ENCODE measurements at regions not wholly inside any gene's neighbourhood (a gene's known extent, or its start where the extent isn't known, plus 50 kb on each side); places are given as distances from the start of the nearest gene placed in this dataset.
"Not testable (repeated sequence)": the region's sequence is repeated elsewhere in the genome, so short reads cannot be mapped to it uniquely, and the experiment has no call there.

DNA sequence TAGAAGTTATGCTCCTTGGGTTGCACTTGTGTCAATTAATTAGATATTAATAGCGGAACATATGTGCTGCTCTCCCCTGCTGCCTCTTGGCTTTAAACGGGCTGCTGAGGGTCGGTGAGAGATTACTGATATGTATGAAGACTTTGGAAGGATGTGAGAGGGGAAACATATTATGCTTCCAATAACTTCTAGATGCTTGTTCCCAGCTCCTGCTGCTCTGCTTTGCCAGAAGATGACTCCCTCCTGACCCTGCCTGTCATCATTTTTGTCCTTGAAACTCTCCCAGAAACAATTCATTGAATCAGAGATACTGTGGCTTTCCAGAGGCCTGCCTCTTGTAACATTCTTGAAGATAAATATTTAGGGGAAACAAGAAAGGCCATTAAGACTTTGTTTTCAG, 300.1 kb upstream of the STXBP6 start:
- Histone ChIP-seq H3K27me3 (no peaks in the 10 kb centered on the region), H3K4me1 (no peaks in the 10 kb centered on the region), H3K4me3 (no peak overlapping the region), H3K27ac (no peak overlapping the region), H3K36me3 (no peaks in the 10 kb centered on the region), H3K9me3 (peaks cover 0 to 3% (median under 1%) of the 10 kb centered on the region in 4 donors)
- intact Hi-C loops (cut with DNase I; ENCODE audit: low total_unique reads) = no loop called here
- DNase-seq = peak in 1 of 2 donors; percentile 9
- TF ChIP-seq POLR2AphosphoS5 (IDR thresholded peaks at IDR 0.05) (no peak), POLR2A (IDR thresholded peaks at IDR 0.05) (no peak), CTCF (IDR thresholded peaks at IDR 0.05) (no peak), EP300 (IDR thresholded peaks at IDR 0.05) (no peak)
- 75 to 89% (median 88%) methylated on average over 3 of the region's 3 CpGs for WGBS, 5 donors

- Histone ChIP-seq H3K9me3 (peaks cover 0 to 10% (median 7%) of the 10 kb centered on the region in 4 donors), H3K27ac (no peak overlapping the region), H3K4me3 (no peak overlapping the region), H3K27me3 (no peaks in the 10 kb centered on the region), H3K36me3 (no peaks in the 10 kb centered on the region), H3K4me1 (no peaks in the 10 kb centered on the region)
- no peak for TF ChIP-seq EP300 (IDR thresholded peaks at IDR 0.05)
- TF ChIP-seq POLR2AphosphoS5 (IDR thresholded peaks at IDR 0.05) = no peak
- no peak for TF ChIP-seq CTCF (IDR thresholded peaks at IDR 0.05)
- TF ChIP-seq POLR2A (IDR thresholded peaks at IDR 0.05) = no peak
- no peak for DNase-seq
- 56 to 78% (median 64%) methylated on average over 1 of the region's 1 CpG for WGBS, 5 donors
- intact Hi-C loops (cut with DNase I; ENCODE audit: low total_unique reads) = no loop called here
These were observed 299.3 kb upstream of the STXBP6 start for GRCh38 chr14:25349269-25349668.

DNA sequence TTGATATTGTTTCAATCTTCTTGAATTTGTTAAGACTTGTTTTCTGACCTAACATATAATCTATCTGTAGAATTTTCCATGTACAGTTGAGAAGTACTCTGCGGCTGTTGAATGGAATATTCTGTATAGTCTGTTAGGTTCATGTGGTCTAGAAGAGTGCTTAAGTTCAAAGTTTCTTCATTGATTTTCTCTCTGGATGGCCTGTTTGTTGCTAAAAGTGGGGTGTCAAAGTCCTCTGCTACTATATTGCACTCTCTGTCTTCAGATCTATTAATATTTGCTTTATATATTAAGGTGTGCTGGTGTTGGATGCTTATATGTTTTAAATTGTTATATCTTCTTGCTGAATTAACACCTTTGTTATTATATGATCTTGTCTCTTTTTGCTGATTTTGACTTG, 290.9 kb upstream of the STXBP6 start:
- no peak overlapping the region for H3K4me3 ChIP-seq
- DNase-seq = no peak
- H3K27ac ChIP-seq = no peak overlapping the region
- intact Hi-C loops (cut with DNase I; ENCODE audit: low total_unique reads) = no loop called here
- no peaks in the 10 kb centered on the region for H3K27me3 ChIP-seq
- 86 to 96% (median 94%) methylated on average over 1 of the region's 1 CpG for WGBS, 5 donors
- peaks cover 0 to 32% (median 25%) of the 10 kb centered on the region in 4 donors for H3K9me3 ChIP-seq
- H3K4me1 ChIP-seq = no peaks in the 10 kb centered on the region
- no peaks in the 10 kb centered on the region for H3K36me3 ChIP-seq
- TF ChIP-seq EP300 (IDR thresholded peaks at IDR 0.05) (no peak), POLR2A (IDR thresholded peaks at IDR 0.05) (no peak), CTCF (IDR thresholded peaks at IDR 0.05) (no peak), POLR2AphosphoS5 (IDR thresholded peaks at IDR 0.05) (no peak)

DNA sequence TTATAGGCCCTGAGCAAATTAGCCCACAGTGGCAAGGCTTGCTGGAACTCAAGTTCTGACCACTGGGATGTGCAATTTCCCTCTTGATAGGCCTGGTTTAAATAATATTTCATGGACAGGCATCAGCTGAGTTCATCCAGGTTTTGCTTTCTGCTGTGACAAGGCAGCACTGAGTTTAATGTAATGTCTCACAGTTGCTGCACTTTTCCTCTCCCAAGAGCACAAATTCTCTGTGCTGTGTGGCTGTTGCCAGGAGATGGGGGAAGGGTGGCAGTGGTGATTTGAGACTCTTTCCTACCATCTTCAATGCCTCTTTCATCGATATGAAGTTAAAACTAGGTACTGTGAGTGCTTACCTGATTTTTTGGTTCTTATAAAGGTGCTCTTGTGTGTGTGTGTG, 272.8 kb upstream of the STXBP6 start:
- intact Hi-C loops (cut with DNase I; ENCODE audit: low total_unique reads) = no loop called here
- Histone ChIP-seq H3K4me1 (no peaks in the 10 kb centered on the region), H3K27me3 (no peaks in the 10 kb centered on the region), H3K36me3 (no peaks in the 10 kb centered on the region), H3K4me3 (no peak overlapping the region), H3K9me3 (peaks cover 0 to 2% (median 0%) of the 10 kb centered on the region in 4 donors), H3K27ac (no peak overlapping the region)
- DNase-seq = no peak
- WGBS, 5 donors = 59 to 87% (median 70%) methylated on average over 1 of the region's 1 CpG
- TF ChIP-seq CTCF (IDR thresholded peaks at IDR 0.05) (no peak), EP300 (IDR thresholded peaks at IDR 0.05) (no peak), POLR2A (IDR thresholded peaks at IDR 0.05) (no peak)

GRCh38 chr14:25316007-25316406, 266.1 kb upstream of the STXBP6 start:
- H3K27ac ChIP-seq; intact Hi-C loops (cut with DNase I; ENCODE audit: low total_unique reads); H3K27me3 ChIP-seq; H3K36me3 ChIP-seq; DNase-seq; H3K9me3 ChIP-seq; H3K4me3 ChIP-seq; H3K4me1 ChIP-seq: not testable (repeated sequence)
- whole genome bisulfite sequencing, 5 donors = 71 to 82% (median 75%) methylated on average over 4 to 6 of the region's 6 CpGs
